ENCODE measurements at regions not wholly inside any gene's neighbourhood (a gene's known extent, or its start where the extent isn't known, plus 50 kb on each side); places are given as distances from the start of the nearest gene placed in this dataset.
"Not testable (repeated sequence)": the region's sequence is repeated elsewhere in the genome, so short reads cannot be mapped to it uniquely, and the experiment has no call there.

GRCh38 chr17:77834170-77835115, 124.1 kb upstream of the TNRC6C start:
- peak; percentile 90 for DNase-seq

GRCh38 chr17:77836557-77837041, 121.9 kb upstream of the TNRC6C start:
- DNase-seq, result peak; percentile 58

GRCh38 chr17:77837072-77837471, 121.4 kb upstream of the TNRC6C start:
- DNase-seq, result not testable (repeated sequence)

GRCh38 chr17:77837917-77838316, 120.6 kb upstream of the TNRC6C start:
- no peak for DNase-seq

GRCh38 chr17:77838748-77839697, 119.5 kb upstream of the TNRC6C start:
- no peak for DNase-seq

GRCh38 chr17:77839698-77840512, 118.6 kb upstream of the TNRC6C start:
- no peak for DNase-seq

- no peak for DNase-seq
These were observed 117.9 kb upstream of the TNRC6C start for GRCh38 chr17:77840513-77841165.

GRCh38 chr17:77841742-77842527, 116.6 kb upstream of the TNRC6C start:
- no peak for DNase-seq

GRCh38 chr17:77842528-77843147, 115.9 kb upstream of the TNRC6C start:
- peak; percentile 20 for DNase-seq

- DNase-seq, result not testable (repeated sequence)
These were observed 115.1 kb upstream of the TNRC6C start for GRCh38 chr17:77843255-77843895.

- DNase-seq, result no peak
These were observed 114.6 kb upstream of the TNRC6C start for GRCh38 chr17:77843896-77844295.

- no peak for DNase-seq
These were observed 113.8 kb upstream of the TNRC6C start for GRCh38 chr17:77844681-77845080.

- DNase-seq, result no peak
These were observed 112.8 kb upstream of the TNRC6C start for GRCh38 chr17:77845541-77846225.

- DNase-seq, result no peak
These were observed 111.9 kb upstream of the TNRC6C start for GRCh38 chr17:77846531-77847085.

GRCh38 chr17:77847221-77848085, 111.0 kb upstream of the TNRC6C start:
- DNase-seq, result no peak

- no peak for DNase-seq
These were observed 110.2 kb upstream of the TNRC6C start for GRCh38 chr17:77848257-77848656.

GRCh38 chr17:77849239-77849638, 109.3 kb upstream of the TNRC6C start:
- DNase-seq, result no peak

GRCh38 chr17:77851921-77852320, 106.6 kb upstream of the TNRC6C start:
- DNase-seq, result no peak

Data from NCI-H226 (cell line).